Renal cortex interstitium (tissue), 11 donors: ENCODE measurements at regions not wholly inside any gene's neighbourhood (a gene's known extent, or its start where the extent isn't known, plus 50 kb on each side); places are given as distances from the start of the nearest gene placed in this dataset.

Experiments used
- DNase-seq, 11 donors: peaks; one replicate each; pipeline ENCODE4 v3.0.0-alpha.2; 2013; ENCODE audit warnings: low read depth in 9 of 11, low spot score in 4 of 11; ENCODE audit errors: extremely low read depth in 1 of 11

- DNase-seq, result peak in 9 of 11 donors; percentile 42 to 62 (median 58)
Measured at GRCh38 chr6:156618600-156619205, 158.5 kb upstream of the ARID1B start.

GRCh38 chr6:156617941-156618340 is 159.2 kb upstream of the ARID1B start:
- DNase-seq, result no peak

- DNase-seq, result peak in 5 of 11 donors; percentile 29 to 74 (median 48)
Measured at GRCh38 chr6:156617376-156617775, 159.8 kb upstream of the ARID1B start.

GRCh38 chr6:156616495-156616894 is 160.7 kb upstream of the ARID1B start:
- no peak for DNase-seq

- DNase-seq, result no peak
Measured at GRCh38 chr6:156613996-156614395, 163.2 kb upstream of the ARID1B start.

GRCh38 chr6:156612361-156612760 is 164.8 kb upstream of the ARID1B start:
- DNase-seq, result no peak

GRCh38 chr6:156602066-156602385 is 175.2 kb upstream of the ARID1B start:
- no peak for DNase-seq

GRCh38 chr6:156601152-156602065 is 175.8 kb upstream of the ARID1B start:
- no peak for DNase-seq

- DNase-seq, result no peak
Measured at GRCh38 chr6:156600678-156601077, 176.5 kb upstream of the ARID1B start.

- DNase-seq, result no peak
Measured at GRCh38 chr6:156599978-156600590, 177.1 kb upstream of the ARID1B start.

- no peak for DNase-seq
Measured at GRCh38 chr6:156599366-156599765, 177.8 kb upstream of the ARID1B start.

- DNase-seq, result no peak
Measured at GRCh38 chr6:156598855-156599180, 178.4 kb upstream of the ARID1B start.

- DNase-seq, result no peak
Measured at GRCh38 chr6:156598071-156598854, 178.9 kb upstream of the ARID1B start.

GRCh38 chr6:156597095-156597494 is 180.1 kb upstream of the ARID1B start:
- no peak for DNase-seq

- DNase-seq, result no peak
Measured at GRCh38 chr6:156595476-156595875, 181.7 kb upstream of the ARID1B start.

- no peak for DNase-seq
Measured at GRCh38 chr6:156593893-156594292, 183.3 kb upstream of the ARID1B start.

- DNase-seq, result no peak
Measured at GRCh38 chr6:156593127-156593526, 184.1 kb upstream of the ARID1B start.

GRCh38 chr6:156590482-156590881 is 186.7 kb upstream of the ARID1B start:
- DNase-seq, result no peak

GRCh38 chr6:156589281-156589680 is 187.9 kb upstream of the ARID1B start:
- DNase-seq, result no peak
